Right hindlimb (tissue), 1 donor: ENCODE measurements at regions not wholly inside any gene's neighbourhood (a gene's known extent, or its start where the extent isn't known, plus 50 kb on each side); places are given as distances from the start of the nearest gene placed in this dataset.

Experiments
- DNase-seq: peaks from one replicate; pipeline ENCODE4 v3.0.0-alpha.2; 2018

- DNase-seq: no peak
Observed at GRCh38 chr1:88104236-88104635, 579.8 kb upstream of the PKN2 start.

- DNase-seq: no peak
Observed at GRCh38 chr1:88104886-88105285, 579.2 kb upstream of the PKN2 start.

- DNase-seq: no peak
Observed at GRCh38 chr1:88111816-88112215, 572.3 kb upstream of the PKN2 start.

GRCh38 chr1:88117597-88117996 is 566.5 kb upstream of the PKN2 start:
- DNase-seq: no peak

DNA sequence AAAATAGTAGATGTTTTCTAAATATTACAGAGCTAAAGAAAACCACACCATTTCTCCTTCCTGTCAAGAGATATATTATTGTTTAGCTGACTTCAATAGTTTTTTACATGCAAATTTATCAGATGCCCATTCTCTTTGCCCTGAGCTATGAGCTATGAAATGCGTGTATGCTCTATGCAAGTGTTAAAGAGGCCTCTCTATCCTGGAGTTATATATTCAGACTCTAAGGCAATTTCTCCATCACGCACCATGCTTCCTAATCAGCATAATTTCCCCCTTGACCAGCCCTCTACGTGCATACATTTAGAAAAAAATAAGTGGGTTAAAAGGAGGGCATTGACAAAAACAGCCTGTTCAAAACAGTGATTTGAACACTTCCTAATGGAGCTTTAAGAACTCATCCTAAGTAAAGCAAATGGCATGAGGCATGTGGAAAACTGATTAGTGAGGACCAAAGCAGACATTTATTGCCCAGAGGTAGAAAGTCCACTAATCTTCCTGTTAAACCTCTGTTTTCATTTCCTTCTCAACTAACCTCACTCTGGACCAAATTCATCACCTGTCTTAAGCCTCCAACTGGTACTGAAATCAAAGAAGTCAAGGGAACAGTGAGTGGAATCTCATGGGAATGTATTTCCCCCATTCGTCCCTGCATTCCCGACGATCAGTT is 565.8 kb upstream of the PKN2 start:
- DNase-seq: no peak

- DNase-seq: no peak
Observed at GRCh38 chr1:88124614-88125013, 559.5 kb upstream of the PKN2 start.

DNA sequence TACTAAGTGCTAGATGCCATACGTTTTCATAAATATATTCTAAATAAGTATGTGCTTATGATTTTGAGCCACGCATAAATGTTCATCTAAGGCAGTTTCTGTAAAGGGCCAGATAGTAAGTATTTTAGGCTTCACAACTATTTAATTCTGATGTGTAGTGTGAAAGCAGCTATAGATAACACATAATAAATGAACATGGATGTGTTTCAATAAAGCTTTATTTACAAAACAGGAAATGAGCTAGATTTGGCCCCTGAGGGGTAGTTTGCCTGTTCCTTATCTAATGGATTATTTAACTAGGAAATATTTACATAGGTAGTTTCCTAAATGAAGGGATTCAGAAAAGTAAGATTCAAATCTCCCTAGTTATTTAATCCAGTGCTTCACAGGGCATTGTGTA is 557.6 kb upstream of the PKN2 start:
- no peak for DNase-seq

- DNase-seq: no peak
Observed at GRCh38 chr1:88133991-88134390, 550.1 kb upstream of the PKN2 start.

- DNase-seq: no peak
Observed at GRCh38 chr1:88134983-88135921, 548.8 kb upstream of the PKN2 start.

- DNase-seq: no peak
Observed at GRCh38 chr1:88139633-88140032, 544.4 kb upstream of the PKN2 start.

GRCh38 chr1:88140325-88140724 is 543.7 kb upstream of the PKN2 start:
- no peak for DNase-seq

GRCh38 chr1:88141499-88142074 is 542.5 kb upstream of the PKN2 start:
- DNase-seq: no peak

DNA sequence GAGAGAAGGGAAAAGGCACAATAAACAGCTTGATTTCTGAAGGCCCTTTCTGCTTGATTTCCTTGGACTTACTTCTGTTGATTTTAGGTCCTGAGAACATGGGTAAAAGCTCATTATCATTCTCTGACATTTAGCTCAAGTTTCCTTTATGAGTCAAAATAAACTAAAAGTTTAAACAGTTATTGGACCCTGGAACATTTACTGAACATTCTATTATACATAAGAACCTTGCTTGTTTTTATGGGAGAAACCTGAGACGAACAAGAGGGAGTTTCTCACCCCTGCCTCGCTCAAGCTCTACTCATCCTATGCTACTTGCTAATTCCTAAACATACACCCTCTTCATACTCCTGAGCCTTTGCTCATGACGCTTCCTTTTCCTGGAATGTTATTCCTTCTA is 538.3 kb upstream of the PKN2 start:
- no peak for DNase-seq

GRCh38 chr1:88149686-88150085 is 534.4 kb upstream of the PKN2 start:
- DNase-seq: no peak

DNA sequence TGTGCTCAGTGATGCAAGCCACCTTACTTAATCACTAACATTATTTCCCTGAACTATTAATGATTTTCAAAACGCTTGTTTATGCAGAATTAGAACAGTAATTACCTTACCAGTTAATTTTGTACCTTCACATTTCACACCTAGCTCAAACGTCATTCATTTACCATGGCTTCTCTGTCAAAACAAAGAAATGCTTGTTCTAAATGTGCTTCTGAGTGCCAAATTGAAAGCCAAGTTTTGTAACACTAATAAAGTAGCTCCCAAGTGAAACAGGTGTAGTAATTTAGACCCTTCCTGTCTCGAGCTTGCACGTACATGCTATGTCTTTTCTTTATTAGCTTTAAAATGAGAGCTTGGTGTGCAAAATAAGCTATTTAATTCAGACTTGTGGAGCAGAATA is 533.7 kb upstream of the PKN2 start:
- no peak for DNase-seq

GRCh38 chr1:88163187-88163586 is 520.9 kb upstream of the PKN2 start:
- DNase-seq: no peak

DNA sequence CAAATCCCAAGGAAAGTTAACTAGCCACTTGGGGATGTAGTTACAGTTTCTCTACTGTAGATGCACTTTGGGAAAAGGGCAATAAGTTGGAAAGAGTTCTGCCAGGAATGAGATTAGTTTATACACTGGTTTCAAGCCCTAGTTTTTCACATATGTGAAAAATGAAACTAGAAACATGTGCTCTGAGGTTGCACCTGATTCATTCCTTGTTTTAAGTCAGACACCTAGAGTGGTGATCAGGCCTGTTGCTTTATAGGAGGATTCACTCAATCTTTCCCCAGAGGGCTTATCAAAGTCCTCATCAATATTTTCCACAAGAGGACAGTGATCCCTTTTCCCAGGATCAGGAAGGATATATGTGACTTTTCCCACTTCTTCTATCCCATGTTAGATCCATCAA is 515.9 kb upstream of the PKN2 start:
- DNase-seq: no peak

- no peak for DNase-seq
Observed at GRCh38 chr1:88169139-88169538, 514.9 kb upstream of the PKN2 start.

GRCh38 chr1:88169939-88170338 is 514.1 kb upstream of the PKN2 start:
- no peak for DNase-seq

- DNase-seq: no peak
Observed at GRCh38 chr1:88175120-88175630, 508.9 kb upstream of the PKN2 start.

GRCh38 chr1:88175631-88176226 is 508.3 kb upstream of the PKN2 start:
- DNase-seq: no peak

GRCh38 chr1:88179943-88180342 is 504.1 kb upstream of the PKN2 start:
- DNase-seq: no peak

DNA sequence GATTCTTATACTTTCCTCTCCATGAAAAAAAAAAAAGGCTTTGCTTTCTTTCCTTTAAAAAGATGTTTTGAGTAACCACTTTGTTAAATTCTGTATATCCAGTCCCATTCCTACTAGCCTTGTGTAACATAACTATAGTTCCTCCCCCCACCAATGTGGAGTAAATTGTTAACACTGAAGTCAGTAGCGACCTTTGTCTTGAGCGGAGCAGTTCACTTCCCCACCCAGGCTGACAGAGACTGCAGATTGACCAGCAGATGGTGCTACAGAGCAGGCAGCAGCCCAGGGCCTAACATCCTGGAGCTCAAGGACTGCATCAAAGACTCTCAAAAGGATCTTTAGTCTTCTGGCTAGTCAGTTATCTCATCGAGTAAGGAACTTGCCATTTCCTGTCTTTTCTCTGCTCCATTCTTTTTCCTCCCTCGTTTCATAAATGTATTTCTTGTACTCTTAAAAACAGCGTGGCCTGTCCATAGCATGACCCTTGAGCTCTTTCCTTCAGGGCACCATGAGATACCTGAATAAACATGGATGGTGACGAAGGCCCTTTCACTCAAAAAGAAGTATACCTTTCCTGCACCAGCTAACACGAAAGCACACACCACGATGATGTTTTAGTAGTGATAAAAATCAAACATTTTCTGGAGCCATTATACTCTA is 503.5 kb upstream of the PKN2 start:
- DNase-seq: peak; percentile 77
